PFSK-1 (cell line): ENCODE measurements at regions not wholly inside any gene's neighbourhood (a gene's known extent, or its start where the extent isn't known, plus 50 kb on each side); places are given as distances from the start of the nearest gene placed in this dataset.

Experiments used
- FOXP2 ChIP-seq: optimal IDR thresholded peaks from 2 replicates; pipeline ENCODE3; 2011; ENCODE audit warnings: borderline replicate concordance, control low read depth, inconsistent platforms; ENCODE audit not compliant: insufficient read depth; ENCODE audit errors: extremely low read length, extremely low read depth
- POLR2AphosphoS5 ChIP-seq: IDR thresholded peaks from 2 replicates; pipeline ENCODE4 v1.6.1; 2012; ENCODE audit warnings: low read depth, mild to moderate bottlenecking, control low read depth, low read length, moderate library complexity
- REST ChIP-seq, 2 experiments: IDR thresholded peaks; 2 replicates each; pipeline versions ENCODE4 v1.6.1 to v1.8.0; 2011 to 2012; ENCODE audit warnings: low read depth in 2 of 2, low read length in 2 of 2, control low read depth in 1 of 2, inconsistent platforms in 1 of 2, mild to moderate bottlenecking in 1 of 2, moderate library complexity in 1 of 2; ENCODE audit not compliant: insufficient read depth in 1 of 2
- TAF1 ChIP-seq: IDR thresholded peaks from 2 replicates; pipeline ENCODE4 v1.6.1; 2012; ENCODE audit warnings: low read length, control low read depth, borderline replicate concordance; ENCODE audit not compliant: insufficient read depth

GRCh38 chr14:100446572-100446971, 123.4 kb downstream of the SLC25A47 start:
- TF ChIP-seq POLR2AphosphoS5 = no peak
- no peak for TF ChIP-seq REST (IDR thresholded peaks at IDR 0.05; ENCODE audit: insufficient read depth in 1 of 2, low read depth in 2 of 2, low read length in 2 of 2)
- no peak for TF ChIP-seq TAF1
- no peak for TF ChIP-seq FOXP2
